HG02759 (cell line): ENCODE measurements at regions not wholly inside any gene's neighbourhood (a gene's known extent, or its start where the extent isn't known, plus 50 kb on each side); places are given as distances from the start of the nearest gene placed in this dataset.

Experiments used
- ATAC-seq: cut with Tn5 transposase; IDR thresholded peaks from one replicate; pipeline ENCODE4 v1.9.1; 2021; ENCODE audit warnings: mild to moderate bottlenecking, moderate library complexity; ENCODE audit not compliant: unreplicated experiment

DNA sequence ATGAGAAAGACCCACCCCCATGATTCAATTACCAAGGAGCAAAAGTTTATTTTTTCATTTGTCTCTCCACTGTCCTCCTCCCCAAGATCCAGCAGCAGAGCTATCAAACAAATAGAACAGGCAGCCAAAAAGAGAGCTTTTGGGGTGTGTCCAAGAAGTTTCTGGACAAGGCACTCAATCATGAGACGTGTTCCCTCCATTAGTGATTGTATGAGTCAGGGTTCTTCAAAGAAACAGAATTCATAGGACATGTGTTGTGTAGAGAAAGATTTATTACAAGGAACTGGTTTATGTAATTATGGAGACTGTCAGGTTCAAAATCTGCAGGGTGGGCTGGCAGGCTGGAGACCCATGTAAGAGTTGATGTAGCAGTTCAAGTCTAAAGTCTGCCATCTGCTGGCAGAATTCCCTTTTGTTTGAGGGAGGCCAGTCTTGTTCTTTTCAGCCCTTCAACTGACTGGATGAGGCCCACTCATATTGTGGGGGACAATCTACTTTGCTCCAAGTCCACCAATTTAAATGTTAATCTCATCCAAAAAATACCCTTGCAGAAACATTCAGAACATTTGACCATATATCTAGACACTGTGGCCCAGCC lies 248.1 kb upstream of the OPRM1 start:
- no peak for ATAC-seq

- ATAC-seq: no peak
These were observed 249.0 kb upstream of the OPRM1 start for GRCh38 chr6:153790048-153790447.

GRCh38 chr6:153787341-153787606 lies 251.8 kb upstream of the OPRM1 start:
- ATAC-seq: no peak

- ATAC-seq: no peak
These were observed 257.7 kb upstream of the OPRM1 start for GRCh38 chr6:153781306-153781705.

DNA sequence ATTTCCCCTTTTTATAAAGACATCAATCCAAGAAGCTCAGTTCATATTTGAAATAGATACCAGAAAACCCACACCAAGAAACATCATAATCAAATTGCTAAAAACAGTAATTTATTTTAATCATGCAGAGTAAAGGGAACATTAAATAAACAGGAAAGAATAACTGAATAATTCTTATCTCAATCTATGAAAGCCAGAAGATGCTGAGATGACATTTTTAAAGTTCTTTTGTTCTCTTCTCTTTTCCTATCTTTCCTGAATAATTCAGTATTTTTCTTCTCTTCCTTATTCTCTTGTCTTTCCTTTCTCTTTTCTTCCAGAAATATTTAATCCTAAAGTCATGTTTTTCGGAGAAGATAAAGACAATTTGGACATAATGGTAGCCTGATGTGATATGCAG lies 259.0 kb upstream of the OPRM1 start:
- ATAC-seq: no peak

DNA sequence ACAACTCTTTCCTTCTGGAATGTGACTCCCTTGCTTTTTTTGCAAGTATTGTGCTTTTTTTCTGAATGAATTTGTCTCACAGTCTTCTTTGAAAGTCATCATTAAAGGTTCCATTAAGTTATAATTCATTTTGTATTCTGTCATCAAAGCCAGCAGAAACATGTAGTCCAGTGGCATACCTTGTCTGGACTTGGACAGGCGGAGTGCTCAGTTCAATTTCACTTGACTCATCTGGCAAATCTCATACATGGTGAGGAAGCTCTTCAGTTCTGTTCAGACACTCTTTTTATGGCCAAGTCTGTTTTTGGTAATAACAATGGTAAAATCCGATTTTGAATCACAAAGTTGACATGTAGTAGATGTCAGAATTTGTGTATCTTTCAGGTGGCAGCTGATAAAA lies 260.8 kb upstream of the OPRM1 start:
- no peak for ATAC-seq

GRCh38 chr6:153771577-153771976 lies 267.5 kb upstream of the OPRM1 start:
- ATAC-seq: no peak

- no peak for ATAC-seq
These were observed 271.9 kb upstream of the OPRM1 start for GRCh38 chr6:153767127-153767526.

- ATAC-seq: no peak
These were observed 280.5 kb upstream of the OPRM1 start for GRCh38 chr6:153758516-153758915.

GRCh38 chr6:153735761-153736160 lies 303.3 kb upstream of the OPRM1 start:
- no peak for ATAC-seq

- no peak for ATAC-seq
These were observed 309.9 kb upstream of the OPRM1 start for GRCh38 chr6:153729189-153729588.

- ATAC-seq: no peak
These were observed 311.2 kb upstream of the OPRM1 start for GRCh38 chr6:153727885-153728284.

- no peak for ATAC-seq
These were observed 313.6 kb upstream of the OPRM1 start for GRCh38 chr6:153725456-153725855.

DNA sequence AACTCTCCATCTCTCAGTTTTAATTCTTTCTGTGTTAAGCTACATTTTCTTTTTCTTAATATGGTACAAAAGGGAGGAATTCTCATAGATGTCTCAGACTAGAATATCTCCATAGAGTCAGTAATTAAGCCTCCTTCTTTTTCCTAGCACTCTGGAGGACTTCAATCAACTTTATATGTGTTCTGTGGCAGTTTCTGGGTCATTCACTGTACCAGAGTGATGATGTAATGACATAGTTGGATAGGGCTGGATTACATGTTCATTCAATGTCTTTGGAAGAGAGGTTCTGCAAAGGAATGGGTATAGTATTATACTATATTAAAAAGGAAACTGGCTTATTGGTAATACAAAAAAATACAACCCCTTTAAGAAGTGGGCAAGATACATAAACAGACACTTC lies 318.3 kb upstream of the OPRM1 start:
- no peak for ATAC-seq

DNA sequence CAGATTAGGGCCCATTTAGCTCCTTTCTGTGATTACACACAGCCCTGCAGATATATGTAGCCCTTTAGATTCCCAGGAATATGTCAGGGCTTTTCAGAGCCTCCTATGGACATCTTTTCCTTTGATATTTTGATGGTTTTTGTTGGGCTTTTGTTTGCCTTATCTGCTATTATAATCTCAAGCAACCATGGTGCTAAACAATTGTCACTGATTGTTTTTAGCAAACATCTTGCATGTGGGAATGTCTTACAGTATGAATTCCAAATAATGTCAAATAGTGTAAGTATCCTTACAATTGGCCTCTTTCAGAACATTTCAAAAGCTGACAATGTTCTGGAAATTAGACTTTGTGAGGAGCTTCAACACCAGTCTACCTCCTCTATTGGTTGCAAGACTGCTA lies 333.6 kb upstream of the OPRM1 start:
- no peak for ATAC-seq

GRCh38 chr6:153702671-153703070 lies 336.4 kb upstream of the OPRM1 start:
- ATAC-seq: no peak

DNA sequence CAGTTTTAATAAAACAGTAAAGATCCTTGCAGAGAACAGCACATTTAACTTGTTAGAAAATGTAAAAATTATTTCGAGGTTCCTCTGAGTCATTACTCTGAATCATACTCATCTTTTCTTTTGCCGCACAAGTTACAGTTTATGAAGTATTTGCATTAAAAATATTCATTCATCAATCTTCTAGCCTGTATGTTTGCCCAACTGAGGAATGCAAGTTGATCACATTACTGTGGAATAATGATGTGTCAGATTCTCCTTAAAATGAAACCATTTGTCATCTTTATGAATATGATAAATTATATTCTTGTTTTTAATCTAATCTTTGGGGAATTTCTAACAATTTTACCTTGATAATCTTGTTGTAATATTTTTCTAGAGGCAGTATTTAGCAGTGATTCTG lies 340.4 kb upstream of the OPRM1 start:
- no peak for ATAC-seq

DNA sequence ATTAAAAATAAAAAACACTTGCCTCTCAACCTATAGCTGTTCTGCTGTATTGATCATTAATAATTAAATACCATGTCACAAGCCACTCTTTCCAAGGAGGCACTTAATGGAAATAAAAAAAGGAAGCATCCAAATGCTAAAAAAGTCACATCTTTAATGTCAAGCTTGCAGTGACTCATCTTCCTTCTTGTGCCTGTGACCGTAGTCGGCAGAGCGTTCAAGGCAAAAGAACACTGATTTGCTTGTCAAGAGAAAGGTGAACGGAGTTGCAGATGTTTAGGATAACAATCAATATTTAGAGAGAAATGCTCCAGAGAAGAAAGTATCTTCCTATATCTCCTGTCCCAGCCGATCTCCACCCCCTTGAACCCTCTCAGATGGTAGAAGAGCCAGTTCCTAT lies 341.0 kb upstream of the OPRM1 start:
- no peak for ATAC-seq

- ATAC-seq: no peak
These were observed 361.5 kb upstream of the OPRM1 start for GRCh38 chr6:153677522-153677921.

DNA sequence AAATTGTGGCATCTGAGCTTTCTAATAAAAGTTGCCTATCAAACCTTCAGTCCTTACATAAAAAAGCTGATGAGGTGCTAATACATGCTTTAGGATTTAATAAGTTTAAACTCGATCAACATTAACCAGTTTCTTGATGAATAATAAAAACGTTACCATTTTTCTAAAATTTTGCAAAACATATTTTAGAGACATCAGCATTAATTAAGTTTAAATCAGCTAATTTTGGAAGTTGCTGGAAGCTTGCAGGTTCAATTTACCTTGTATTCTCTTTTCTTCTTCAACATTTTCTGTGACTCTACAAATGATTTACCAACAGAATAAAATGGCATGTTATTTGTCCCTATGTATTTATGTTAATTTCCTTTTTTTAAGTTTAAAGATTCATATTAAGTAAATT lies 365.3 kb upstream of the OPRM1 start:
- ATAC-seq: no peak

- no peak for ATAC-seq
These were observed 365.8 kb upstream of the OPRM1 start for GRCh38 chr6:153673225-153673624.

- no peak for ATAC-seq
These were observed 368.5 kb upstream of the OPRM1 start for GRCh38 chr6:153670403-153671026.

GRCh38 chr6:153668758-153669157 lies 370.3 kb upstream of the OPRM1 start:
- ATAC-seq: no peak
